K562 (cell line): ENCODE measurements at regions not wholly inside any gene's neighbourhood (a gene's known extent, or its start where the extent isn't known, plus 50 kb on each side); places are given as distances from the start of the nearest gene placed in this dataset.

Experiments
- ATAC-seq: fragments of 200-7000 bp; cut with Tn5 transposase; 3 replicates; pipeline ENCODE4 v1.9.1; 2020; ENCODE audit warnings: moderate library complexity
- BruUV-seq: library from RNA; stranded (reverse); fragments of 400-500 nt; replicated peaks from 2 replicates; lab custom pipeline; 2021; lab: Mats Ljungman, UMichigan
- CTCF ChIA-PET: fragments of 300-600 bp; formaldehyde crosslinking; extraction: SDS; loops from one replicate; lab custom pipeline; 2021; ENCODE audit warnings: low intra/inter-chr PET ratio; lab: Yijun Ruan, JAX
- POLR2A ChIA-PET: fragments of 300-600, 350-650 bp; sonication (Branson Sonifier 250); formaldehyde crosslinking; extraction: SDS; loops from one replicate; lab custom pipeline; 2021; ENCODE audit warnings: antibody characterized with exemption, inconsistent platforms; lab: Yijun Ruan, JAX
- DNase-seq, 4 experiments: peaks; one replicate each; pipeline versions ENCODE4 v3.0.0 to v3.0.0-alpha.2; 2011 to 2018; ENCODE audit warnings: low spot score in 3 of 4, mixed read lengths in 3 of 4; ENCODE audit errors: extremely low read depth in 1 of 4
- FAIRE-seq: peaks from 2 replicates; lab custom pipeline; 2011; peaks lifted over from hg19 to GRCh38; lab: Jason Lieb, UNC
- H2AFZ ChIP-seq: 2 replicates; pipeline ENCODE4 v1.6.0; 2011; ENCODE audit warnings: low read depth, low read length, control low read depth, inconsistent platforms
- H3K27ac ChIP-seq: fragments of 200-600 bp; 3 replicates; pipeline ENCODE4 v1.8.0; 2011; ENCODE audit warnings: low read depth, mild to moderate bottlenecking, control low read depth, inconsistent platforms, low read length, moderate library complexity, mixed read lengths; ENCODE audit errors: extremely low read depth
- H3K27me3 ChIP-seq, 2 experiments: fragments of 300-600 bp in 1 of 2; 2 replicates in 1 of 2; 3 replicates in 1 of 2; pipeline versions ENCODE4 v1.6.0 to v1.8.0; 2011; ENCODE audit warnings: inconsistent platforms in 2 of 2, low read length in 2 of 2, mild to moderate bottlenecking in 1 of 2, mixed read lengths in 1 of 2, moderate library complexity in 1 of 2; ENCODE audit not compliant: control insufficient read depth in 2 of 2, insufficient read depth in 2 of 2
- H3K36me3 ChIP-seq: fragments of 300-600 bp; 3 replicates; pipeline ENCODE4 v1.8.0; 2011; ENCODE audit warnings: mild to moderate bottlenecking, low read length, inconsistent platforms; ENCODE audit not compliant: control insufficient read depth, insufficient read depth
- H3K4me1 ChIP-seq, 2 experiments: fragments of 200-600 bp in 1 of 2; replicated peaks in 1 of 2; 2 replicates in 1 of 2; 3 replicates in 1 of 2; pipeline versions ENCODE4 v1.5.1 to v1.8.0; 2011; ENCODE audit warnings: inconsistent platforms in 2 of 2, low read length in 2 of 2, mild to moderate bottlenecking in 1 of 2, mixed read lengths in 1 of 2, moderate library complexity in 1 of 2; ENCODE audit not compliant: control insufficient read depth in 2 of 2, insufficient read depth in 2 of 2
- H3K4me2 ChIP-seq: 2 replicates; pipeline ENCODE4 v1.6.1; 2011; ENCODE audit warnings: low read length, control low read depth, inconsistent platforms, mixed read lengths; ENCODE audit not compliant: insufficient read depth
- H3K4me3 ChIP-seq: fragments of 200-600 bp; sonication (generic), shearing (Covaris generic); 2 replicates; pipeline ENCODE4 v1.5.1; 2016; ENCODE audit warnings: control low read depth, inconsistent platforms
- H3K79me2 ChIP-seq: fragments of 200-600 bp; 3 replicates; pipeline ENCODE4 v1.8.0; 2011; ENCODE audit warnings: low read length, inconsistent platforms; ENCODE audit not compliant: control insufficient read depth, insufficient read depth
- H3K9ac ChIP-seq, 2 experiments: 2 replicates each; pipeline versions ENCODE4 v1.6.0 to v1.6.1; 2011; ENCODE audit warnings: low read depth in 2 of 2, low read length in 2 of 2, control low read depth in 1 of 2, inconsistent platforms in 1 of 2, mild to moderate bottlenecking in 1 of 2, mixed read lengths in 1 of 2; ENCODE audit not compliant: insufficient read depth in 1 of 2
- H3K9me1 ChIP-seq: one replicate; pipeline ENCODE4 v1.6.0; 2011; ENCODE audit warnings: inconsistent platforms, mild to moderate bottlenecking, low read length, moderate library complexity; ENCODE audit not compliant: control insufficient read depth, insufficient read depth
- H3K9me3 ChIP-seq: replicated peaks from 2 replicates; pipeline ENCODE4 v1.5.1; 2011; ENCODE audit warnings: low read depth, low read length, inconsistent platforms; ENCODE audit not compliant: control insufficient read depth, insufficient read depth
- H4K20me1 ChIP-seq: replicated peaks from 2 replicates; pipeline ENCODE4 v1.6.1; 2011; ENCODE audit warnings: low read length, inconsistent platforms, mixed read lengths; ENCODE audit not compliant: control insufficient read depth, insufficient read depth
- C11orf30 ChIP-seq: fragments of 450-650 bp; IDR thresholded peaks from 2 replicates; pipeline ENCODE4 v1.6.1; 2016; ENCODE audit warnings: low read depth, mild to moderate bottlenecking
- E2F8 ChIP-seq: fragments of 450-650 bp; IDR thresholded peaks from 2 replicates; pipeline ENCODE4 v1.7.1; 2018; ENCODE audit warnings: mild to moderate bottlenecking, low read depth; ENCODE audit not compliant: partially characterized antibody
- GABPA ChIP-seq: fragments of 200-800 bp; sonication (Bioruptor generic); conservative IDR thresholded peaks from 2 replicates; pipeline ENCODE4 v1.6.1; 2016; ENCODE audit warnings: low read depth, missing genetic modification characterization, missing compliant biosample characterization
- ID3 ChIP-seq, 2 experiments: fragments of 250-450 bp in 1 of 2; fragments of 450-650 bp in 1 of 2; sonication (Bioruptor Pico) in 1 of 2; IDR thresholded peaks; 2 replicates each; pipeline versions ENCODE4 v1.6.1 to v1.8.0; 2016 to 2021; ENCODE audit warnings: mild to moderate bottlenecking in 2 of 2, moderate library complexity in 2 of 2, missing compliant biosample characterization in 1 of 2, missing genetic modification characterization in 1 of 2
- KDM2B ChIP-seq: fragments of 250-450 bp; sonication (Bioruptor Pico); IDR thresholded peaks from 2 replicates; pipeline ENCODE4 v1.8.0; 2021; ENCODE audit warnings: mild to moderate bottlenecking, moderate library complexity
- MLX ChIP-seq, 2 experiments: fragments of 450-650 bp in 1 of 2; sonication (generic) in 1 of 2; formaldehyde crosslinking; conservative IDR thresholded peaks; 2 replicates each; pipeline versions ENCODE4 v1.4.0 to v1.8.1; 2020 to 2022; ENCODE audit warnings: mild to moderate bottlenecking in 1 of 2, missing genetic modification reagents in 1 of 2
- YY1 ChIP-seq, 3 experiments: IDR thresholded peaks; 2 replicates each; pipeline ENCODE4 v1.6.1; 2011; ENCODE audit warnings: low read length in 2 of 3, mild to moderate bottlenecking in 2 of 3, moderate library complexity in 2 of 3, borderline replicate concordance in 1 of 3, control low read depth in 1 of 3, low read depth in 1 of 3; ENCODE audit not compliant: insufficient read depth in 3 of 3, insufficient replicate concordance in 2 of 3, control insufficient read depth in 1 of 3, insufficient read length in 1 of 3; ENCODE audit errors: extremely low read depth in 1 of 3
- WGBS: fragments of 100-300 bp; shearing (Covaris generic); methylation state at CpG from one replicate; pipeline ENCODE4 v1.1.6; 2016; ENCODE audit warnings: low coverage, mixed read lengths; ENCODE audit not compliant: insufficient coverage; ENCODE audit errors: missing lambda C conversion rate; 5-methylcytosine and 5-hydroxymethylcytosine counted together
- in situ Hi-C: fragments of 300-500 bp; cut with MboI; formaldehyde crosslinking; loops from 4 replicates; pipeline ENCODE4 v1.15.0; 2018; ENCODE audit warnings: inconsistent platforms, mixed read lengths
- intact Hi-C: fragments of 100-400 bp; cut with micrococcal nuclease; formaldehyde crosslinking; loops from 2 replicates; pipeline ENCODE4 v1.14.2; 2022

- TF ChIP-seq E2F8, result no peak
- TF ChIP-seq GABPA (tag), result no peak
- TF ChIP-seq ID3 (CRISPR knock-in tag; IDR thresholded peaks at IDR 0.05), result no peak
- no peak for TF ChIP-seq ID3 (tag; IDR thresholded peaks at IDR 0.05)
- no peak for TF ChIP-seq C11orf30
- TF ChIP-seq KDM2B (CRISPR knock-in tag), result no peak
- TF ChIP-seq YY1 (IDR thresholded peaks at IDR 0.05; ENCODE audit: borderline replicate concordance in 1 of 3, control insufficient read depth in 1 of 3, extremely low read depth in 1 of 3, insufficient read depth in 3 of 3, insufficient read length in 1 of 3, insufficient replicate concordance in 2 of 3, low read depth in 1 of 3, low read length in 2 of 3), result no peak
Measured at GRCh38 chr2:153606623-153607022, 128.1 kb upstream of the RPRM start (continued).

- intact Hi-C loops, result no loop called here
- no peak for ATAC-seq
- POLR2A ChIA-PET, result no interaction called here
- no peak for TF ChIP-seq MLX (CRISPR knock-in tag; conservative IDR thresholded peaks at IDR 0.05)
Measured at GRCh38 chr2:153622285-153622684, 143.7 kb upstream of the RPRM start.

More at GRCh38 chr2:153622285-153622684, 143.7 kb upstream of the RPRM start:
- Histone ChIP-seq H3K4me1 (no peaks in the 10 kb centered on the region), H3K9me1 (no peaks in the 10 kb centered on the region), H3K9ac (no peak overlapping the region), H3K4me3 (no peak overlapping the region), H3K27ac (no peak overlapping the region), H3K9me3 (no peaks in the 10 kb centered on the region; the same call in 1 of the 2 replicates), H3K4me2 (no peak overlapping the region), H4K20me1 (no peaks in the 10 kb centered on the region), H2AFZ (no peak overlapping the region), H3K27me3 (no peaks in the 10 kb centered on the region), H3K79me2 (no peaks in the 10 kb centered on the region), H3K36me3 (no peaks in the 10 kb centered on the region)
- in situ Hi-C loops, result no loop called here
- FAIRE-seq (no peak), DNase-seq (no peak)
- BruUV-seq, result no TSS peak
- WGBS, result 0% methylated on average over 4 of the region's 4 CpGs
- CTCF ChIA-PET, result no interaction called here
